ENCODE measurements at regions not wholly inside any gene's neighbourhood (a gene's known extent, or its start where the extent isn't known, plus 50 kb on each side); places are given as distances from the start of the nearest gene placed in this dataset.

DNA sequence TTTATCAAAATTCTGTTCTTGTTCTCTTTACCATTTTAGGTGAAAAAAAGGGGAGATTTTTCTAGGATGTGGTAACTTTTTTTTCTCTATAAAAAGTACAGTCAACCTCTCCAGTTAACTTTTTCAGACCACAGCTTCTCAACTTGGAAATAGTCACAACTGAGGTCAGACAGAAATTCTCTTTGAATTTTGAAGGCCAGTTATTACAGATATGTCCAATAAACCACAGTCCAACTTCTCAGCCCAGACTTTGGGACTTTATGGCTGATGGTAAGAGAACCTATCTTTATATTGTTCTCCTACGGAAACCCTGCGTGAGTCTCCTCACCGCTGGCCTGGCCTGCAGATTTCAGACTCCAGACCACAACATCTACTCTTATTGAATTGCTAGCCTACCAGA lies 176.7 kb downstream of the DACT1 start:
- no peak for DNase-seq (ENCODE audit: low read depth)

DNA sequence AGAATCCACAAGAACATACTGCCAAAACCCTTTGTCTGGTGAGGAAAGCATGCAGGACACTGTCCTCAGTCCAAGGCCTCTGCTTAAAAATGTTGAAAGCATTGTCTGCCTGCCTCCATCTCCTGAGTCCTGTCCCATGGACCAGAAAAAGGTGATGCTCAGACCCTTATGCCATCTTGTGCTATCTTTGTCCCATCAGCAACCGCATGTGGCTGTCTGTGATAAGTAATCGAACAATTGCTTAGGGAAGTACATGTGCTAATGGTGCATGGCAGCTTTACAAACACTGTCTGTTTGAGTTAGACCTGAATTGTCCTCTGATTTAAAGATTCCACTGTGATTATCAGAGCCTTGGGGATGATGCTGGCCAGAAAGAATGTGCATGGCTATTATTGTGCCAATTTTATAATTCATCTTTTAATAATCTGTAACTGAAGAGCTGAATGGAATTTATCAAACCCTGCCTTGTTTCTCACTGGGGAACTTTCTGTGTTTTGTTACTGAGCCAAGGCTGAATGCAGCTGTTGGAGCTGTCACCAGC lies 177.5 kb downstream of the DACT1 start:
- DNase-seq (ENCODE audit: low read depth) = peak; percentile 82

DNA sequence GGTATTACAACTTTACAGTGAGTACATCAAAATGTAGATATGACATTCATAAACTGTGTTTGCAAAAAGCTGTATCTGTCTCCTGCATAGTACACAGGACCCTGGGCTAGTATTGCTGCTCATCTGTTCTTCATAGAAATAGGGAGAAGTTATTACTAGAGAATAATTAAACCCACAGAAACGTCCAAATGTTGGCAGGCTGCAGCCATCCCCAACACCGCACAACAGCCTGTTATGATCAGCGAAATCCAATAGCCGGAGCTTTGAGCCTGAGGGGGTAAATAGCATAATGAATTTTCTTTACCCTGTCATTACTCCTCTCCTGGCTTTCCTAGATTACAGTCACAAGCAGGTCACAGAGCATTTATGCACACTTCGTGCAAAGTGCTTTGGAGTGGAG lies 178.0 kb downstream of the DACT1 start:
- no peak for DNase-seq (ENCODE audit: low read depth)

DNA sequence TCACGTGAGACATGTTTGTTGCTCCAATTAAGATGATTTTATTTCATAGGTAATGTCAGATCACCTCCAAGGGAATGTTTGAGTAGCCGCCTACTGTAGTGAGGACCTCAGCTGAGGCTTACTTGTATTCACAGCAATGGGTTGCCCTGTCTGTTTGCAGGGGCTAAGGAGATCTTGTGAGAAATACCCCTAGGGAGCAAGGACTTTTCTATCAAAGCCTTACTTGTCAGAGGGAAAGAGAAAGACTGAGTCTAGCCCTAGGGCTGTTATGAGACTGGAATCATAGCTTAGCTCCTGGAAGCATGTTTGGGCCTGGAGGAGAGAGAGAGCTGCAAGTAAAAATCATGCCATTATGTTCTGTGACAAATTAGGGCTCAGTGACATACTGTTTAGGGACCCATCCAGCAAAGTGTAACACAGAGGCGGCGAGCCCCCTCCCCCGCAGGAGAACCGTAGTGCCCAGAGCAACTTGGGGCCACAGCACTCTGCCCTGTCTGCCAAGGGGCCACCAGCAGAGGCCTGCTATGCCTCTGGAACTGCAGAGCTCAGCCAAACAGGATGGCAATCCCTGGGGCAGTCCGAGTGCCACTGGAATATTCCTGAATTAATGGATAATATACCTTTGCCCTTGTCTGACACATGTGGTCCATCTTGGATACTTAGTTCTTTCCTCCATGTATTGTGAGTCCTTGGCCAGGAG lies 178.8 kb downstream of the DACT1 start:
- no peak for DNase-seq (ENCODE audit: low read depth)

DNA sequence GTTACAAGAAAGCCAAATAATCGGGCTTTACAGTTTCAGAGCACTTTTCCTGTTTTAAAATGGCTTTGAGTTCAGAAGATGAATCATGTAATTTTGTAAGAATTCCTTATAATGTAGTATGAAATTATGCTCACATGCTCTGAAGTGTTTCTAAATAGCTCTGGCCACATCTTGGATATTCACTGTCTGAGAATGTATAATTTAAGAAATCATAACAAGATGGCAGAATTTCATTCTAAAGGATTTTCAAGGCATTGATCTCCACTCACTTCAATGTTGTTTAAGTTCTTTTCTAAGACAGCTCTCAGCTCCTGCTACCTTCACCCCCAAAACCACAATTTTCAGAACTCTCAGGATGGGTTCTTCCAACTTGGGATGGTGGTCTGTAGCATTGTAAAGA lies 180.1 kb downstream of the DACT1 start:
- peak; percentile 66 for DNase-seq (ENCODE audit: low read depth)

DNA sequence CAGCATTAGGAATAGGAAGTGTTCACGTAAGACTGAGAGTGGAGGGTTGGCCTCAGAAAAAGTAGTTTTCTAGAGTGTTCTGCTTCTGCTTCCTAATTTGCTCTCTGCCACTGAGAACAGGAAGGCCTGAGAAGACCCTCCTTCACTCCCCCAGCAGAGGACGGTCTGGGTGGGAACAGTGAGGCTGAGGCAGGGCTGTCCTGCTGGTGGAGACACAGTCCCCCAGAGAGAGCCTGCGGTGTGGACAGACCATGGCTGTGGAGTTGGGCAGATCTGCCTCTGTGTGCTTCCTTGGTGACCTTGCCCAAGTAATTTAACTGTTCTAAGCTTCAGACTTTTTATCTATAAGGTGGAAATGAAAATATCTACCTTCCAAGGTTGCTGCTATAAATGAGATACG lies 182.3 kb downstream of the DACT1 start:
- no peak for DNase-seq (ENCODE audit: low read depth)

DNA sequence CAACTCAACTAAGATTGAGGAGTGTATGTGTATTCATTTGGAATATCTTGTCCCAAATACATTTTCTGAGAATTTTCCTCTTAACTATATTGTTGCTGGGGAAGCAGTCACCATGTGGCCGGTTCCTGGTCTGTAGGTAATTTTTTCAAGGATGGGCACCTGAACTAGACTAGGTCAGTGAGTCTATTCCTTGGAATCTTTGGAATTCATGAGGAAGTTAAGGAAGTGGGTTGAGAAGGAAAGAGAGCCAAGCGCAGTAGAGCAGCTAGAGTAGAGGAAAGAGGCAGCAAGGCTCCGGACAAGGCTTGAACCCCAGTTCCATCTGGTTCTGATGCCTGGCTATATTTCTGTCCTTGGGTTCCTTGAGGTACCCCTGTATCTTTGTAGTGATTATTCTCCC lies 183.7 kb downstream of the DACT1 start:
- no peak for DNase-seq (ENCODE audit: low read depth)

DNA sequence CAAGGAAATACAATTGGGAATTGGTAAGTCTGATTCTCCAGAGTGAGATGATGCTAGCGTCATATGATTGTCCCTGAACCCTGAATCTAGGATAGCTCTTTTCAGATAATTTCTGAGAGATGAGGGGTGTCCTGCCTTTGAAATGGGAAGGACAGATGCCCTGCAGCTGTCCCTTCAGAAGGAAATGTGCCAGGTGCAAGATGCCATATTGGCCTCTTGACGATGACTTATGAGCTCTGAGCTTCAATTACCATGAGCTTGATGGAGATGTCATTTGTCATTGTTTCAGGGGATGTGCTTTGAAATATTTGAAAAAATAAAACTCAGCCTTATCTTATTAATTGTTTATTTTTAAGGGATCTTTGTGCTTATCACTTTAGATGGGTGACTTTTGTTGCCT lies 185.1 kb downstream of the DACT1 start:
- no peak for DNase-seq (ENCODE audit: low read depth)

DNA sequence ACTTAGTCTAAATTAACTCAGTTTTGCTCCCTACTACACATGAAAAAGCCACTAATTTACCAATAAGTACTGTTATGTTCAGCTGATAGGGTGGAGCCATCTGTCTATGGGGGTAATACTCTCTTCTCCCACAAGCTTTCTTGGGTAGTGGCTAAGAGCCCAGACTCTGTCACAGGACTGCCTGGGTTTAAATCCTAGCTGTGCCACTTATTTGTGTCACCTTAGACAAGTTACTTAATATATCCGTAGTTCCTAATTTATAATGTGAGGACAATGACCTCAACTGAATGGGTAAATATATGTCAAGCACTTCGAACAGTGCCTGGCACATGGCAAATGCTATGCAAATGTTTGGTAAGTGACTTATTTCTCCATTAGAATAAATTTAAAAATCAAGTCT lies 185.6 kb downstream of the DACT1 start:
- DNase-seq (ENCODE audit: low read depth) = no peak

DNA sequence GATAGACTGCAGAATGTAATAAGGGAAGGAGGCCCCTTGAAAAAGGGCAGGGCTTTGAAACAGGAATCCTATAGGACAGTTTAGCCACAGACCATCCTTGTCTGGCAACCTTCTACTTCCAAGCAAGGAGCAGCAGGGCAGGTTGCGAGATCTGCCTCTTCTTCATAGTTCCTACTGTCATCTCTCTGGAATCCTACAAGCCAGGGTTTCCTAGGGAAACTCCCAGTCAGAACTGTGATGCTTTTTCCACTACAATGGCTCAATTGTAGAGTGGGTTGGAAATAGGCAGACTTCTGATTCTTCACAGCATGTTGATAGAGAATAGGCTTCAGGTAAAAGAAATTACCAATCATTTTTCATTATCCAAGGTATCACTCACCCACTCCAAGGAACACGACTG lies 186.3 kb downstream of the DACT1 start:
- DNase-seq (ENCODE audit: low read depth) = peak; percentile 45

DNA sequence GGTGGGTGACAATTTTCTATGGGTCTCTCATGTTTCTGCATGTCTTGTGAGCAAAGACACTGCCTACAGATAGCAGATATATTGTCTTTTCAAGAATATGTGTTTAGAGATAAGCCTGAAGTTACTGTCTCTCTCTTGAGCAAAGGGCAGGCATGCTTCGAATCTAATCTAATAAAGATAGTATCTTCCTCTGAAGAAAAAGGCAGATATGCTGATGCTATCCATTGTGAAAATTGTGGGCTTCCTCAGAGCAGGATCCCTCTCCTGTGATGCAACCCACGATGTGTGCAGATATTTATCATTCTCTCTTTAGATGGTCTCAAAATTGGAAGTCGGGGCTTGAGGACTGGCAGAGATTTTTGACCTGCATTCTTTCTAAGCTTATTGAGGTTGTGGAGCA lies 187.0 kb downstream of the DACT1 start:
- DNase-seq (ENCODE audit: low read depth) = no peak

DNA sequence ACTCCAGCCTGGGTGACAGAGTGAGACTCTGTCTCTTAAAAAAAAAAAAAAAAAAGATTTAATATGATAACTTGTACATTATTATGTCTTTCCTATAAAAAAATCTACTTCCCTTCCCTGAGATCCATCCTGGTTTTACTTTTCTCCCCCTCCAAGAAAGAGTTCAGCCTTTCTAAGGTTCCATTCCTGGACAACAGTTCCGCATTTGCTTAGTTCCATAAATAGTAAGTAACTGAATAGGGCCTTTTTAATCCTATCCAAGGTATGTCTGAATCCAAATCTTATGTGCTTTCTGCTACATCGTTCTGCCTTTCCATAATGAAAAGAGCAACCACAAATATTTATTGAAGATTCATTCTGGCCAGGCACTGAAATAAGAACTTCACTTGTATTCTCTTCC lies 187.8 kb downstream of the DACT1 start:
- DNase-seq (ENCODE audit: low read depth) = peak; percentile 22

DNA sequence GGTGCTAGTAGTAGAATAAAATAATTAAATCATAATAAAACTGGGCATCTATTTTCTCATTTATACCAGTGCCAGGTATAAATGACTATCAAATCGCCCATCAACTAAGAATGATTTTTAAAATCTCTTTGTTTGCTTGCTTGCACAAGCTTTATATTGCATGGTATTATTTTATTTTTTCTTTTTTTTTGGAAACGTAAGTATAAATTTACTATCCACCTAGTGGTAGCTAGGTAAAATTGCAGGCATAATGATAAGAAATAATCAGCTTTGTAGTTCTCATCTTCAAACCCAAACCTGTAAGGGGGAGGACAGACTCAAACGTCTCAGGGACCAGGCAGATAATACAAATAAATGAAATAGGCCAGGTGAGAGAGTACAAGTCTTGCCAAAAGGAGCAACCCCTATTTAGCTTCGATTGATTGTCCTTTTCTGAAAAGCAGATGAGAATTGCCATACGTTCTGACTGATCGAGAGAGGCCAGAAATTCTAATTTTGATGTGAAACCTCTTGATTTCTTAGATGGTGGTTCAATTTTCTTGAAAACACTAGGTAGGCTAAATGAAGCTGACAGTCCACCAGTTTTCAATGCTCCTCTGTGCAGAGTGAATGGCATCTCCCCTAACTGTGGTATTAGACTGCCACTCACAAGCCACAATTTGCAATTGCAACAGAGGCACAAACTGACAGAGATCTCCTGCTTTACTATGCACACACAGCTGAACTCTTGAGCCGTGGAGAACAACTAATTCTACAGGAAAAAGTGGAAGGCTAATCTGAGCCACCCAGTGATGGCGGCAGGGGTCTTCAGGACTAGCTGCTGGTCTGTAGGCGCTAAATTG lies 189.3 kb downstream of the DACT1 start:
- DNase-seq (ENCODE audit: low read depth) = no peak

DNA sequence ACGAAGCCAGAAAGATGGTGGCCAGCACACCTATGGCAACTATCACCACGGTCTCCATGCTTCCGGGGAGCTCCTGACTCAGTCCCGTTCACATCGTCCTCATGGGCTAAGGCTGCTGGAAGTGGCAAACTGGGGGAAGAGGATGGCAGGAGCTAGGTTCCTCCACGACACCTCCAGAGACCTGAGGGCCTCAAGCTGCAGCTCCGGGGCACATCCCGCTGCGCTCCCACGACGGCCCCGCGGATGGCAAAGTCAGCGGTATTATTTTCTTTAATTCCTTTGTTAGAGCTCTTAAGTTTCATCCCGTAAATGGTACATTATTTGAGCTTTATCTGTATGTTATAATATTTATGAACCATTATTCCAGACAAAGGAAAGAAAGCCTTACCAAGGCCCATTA lies 190.5 kb downstream of the DACT1 start:
- no peak for DNase-seq (ENCODE audit: low read depth)

DNA sequence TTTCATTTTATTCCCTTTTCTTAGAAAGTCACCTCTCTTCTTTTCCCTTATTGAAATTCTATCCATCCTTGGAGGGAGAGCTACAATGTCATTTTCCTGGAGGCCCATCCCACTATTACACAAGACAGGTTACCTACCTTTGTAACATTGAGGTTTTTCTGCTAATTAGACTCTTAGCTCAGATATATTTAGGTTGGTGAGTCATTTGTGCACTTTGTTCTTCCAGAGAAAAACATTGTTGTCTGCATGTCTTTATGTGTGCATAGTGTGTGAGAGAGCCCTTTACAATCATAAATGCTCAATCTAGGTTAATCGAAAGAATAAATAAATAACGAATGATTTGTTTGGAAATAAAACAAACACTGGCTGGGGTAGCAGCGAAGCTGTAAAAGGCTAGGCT lies 191.8 kb downstream of the DACT1 start:
- no peak for DNase-seq (ENCODE audit: low read depth)

DNA sequence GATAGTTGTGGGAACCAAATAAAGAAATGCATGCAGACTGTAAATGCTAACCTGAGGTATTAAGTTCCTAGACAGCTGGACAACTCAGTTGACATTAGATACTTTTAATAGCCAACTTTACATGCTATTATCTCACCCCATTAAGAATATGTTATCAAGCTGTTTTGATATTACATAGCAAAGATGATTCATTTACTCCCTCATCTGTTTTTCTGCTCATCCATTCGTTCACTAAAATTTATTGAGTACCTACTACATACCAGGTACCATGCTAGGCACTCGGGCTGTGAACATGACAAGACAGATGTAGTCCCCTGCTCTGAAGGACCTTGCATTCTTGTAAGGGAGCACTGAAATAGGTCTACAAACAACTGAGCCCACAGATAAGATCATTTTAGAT lies 192.4 kb downstream of the DACT1 start:
- DNase-seq (ENCODE audit: low read depth) = no peak

DNA sequence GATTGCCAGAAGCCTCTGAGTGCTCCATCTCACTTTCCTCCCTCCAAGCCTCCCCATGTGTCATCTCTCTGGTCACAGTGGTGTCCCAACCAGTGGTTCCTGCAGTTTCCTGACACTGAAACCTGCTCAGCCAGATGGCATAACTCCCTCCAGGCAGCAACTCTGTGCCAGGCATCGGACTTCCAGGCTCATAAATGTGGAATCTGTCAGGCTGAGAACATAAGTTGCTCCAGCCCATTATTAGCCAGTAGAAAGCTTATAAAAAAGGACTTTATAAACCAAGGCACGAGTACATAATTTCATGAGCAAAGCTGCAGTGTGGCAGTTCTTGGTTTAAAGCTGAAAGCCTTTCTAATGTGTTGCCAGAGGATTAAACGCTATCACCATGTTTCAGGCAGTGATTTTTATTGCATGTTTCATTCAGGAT lies 194.3 kb downstream of the DACT1 start:
- peak; percentile 18 for DNase-seq (ENCODE audit: low read depth)

DNA sequence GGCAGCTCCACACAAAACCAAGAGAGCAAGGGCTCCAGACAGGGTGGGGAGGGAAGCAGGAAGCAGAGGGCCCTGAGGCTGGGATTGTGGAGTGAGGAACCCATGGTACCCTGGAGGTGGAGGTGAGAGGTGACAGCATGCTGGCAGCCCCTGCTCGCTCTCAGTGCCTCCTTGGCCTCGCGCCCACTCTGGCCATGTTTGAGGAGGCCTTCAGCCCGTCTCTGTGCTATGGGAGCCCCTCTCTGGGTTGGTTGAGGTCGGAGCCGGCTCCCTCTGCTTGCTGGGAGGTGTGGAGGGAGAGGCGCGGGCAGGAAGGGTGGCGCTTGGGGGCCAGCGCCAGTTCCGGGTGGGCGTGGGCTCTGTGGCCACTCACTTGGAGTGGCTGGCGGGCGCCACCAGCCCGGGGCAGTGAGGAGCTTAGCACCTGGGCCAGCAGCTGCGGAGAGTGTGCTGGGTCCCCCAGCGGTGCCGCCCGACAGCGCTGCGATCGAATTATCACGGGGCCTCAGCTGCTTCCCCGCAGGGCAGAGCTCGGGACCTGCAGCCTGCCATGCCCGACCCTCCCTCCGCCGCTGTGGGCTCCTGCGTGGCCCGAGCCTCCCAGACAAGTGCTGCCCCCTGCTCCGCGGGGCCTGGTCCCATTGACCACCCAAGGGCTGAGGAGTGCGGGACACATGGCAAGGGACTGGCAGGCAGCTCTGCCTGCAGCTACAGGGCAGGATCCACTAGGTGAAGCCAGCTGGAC lies 196.0 kb downstream of the DACT1 start:
- DNase-seq (ENCODE audit: low read depth) = no peak

DNA sequence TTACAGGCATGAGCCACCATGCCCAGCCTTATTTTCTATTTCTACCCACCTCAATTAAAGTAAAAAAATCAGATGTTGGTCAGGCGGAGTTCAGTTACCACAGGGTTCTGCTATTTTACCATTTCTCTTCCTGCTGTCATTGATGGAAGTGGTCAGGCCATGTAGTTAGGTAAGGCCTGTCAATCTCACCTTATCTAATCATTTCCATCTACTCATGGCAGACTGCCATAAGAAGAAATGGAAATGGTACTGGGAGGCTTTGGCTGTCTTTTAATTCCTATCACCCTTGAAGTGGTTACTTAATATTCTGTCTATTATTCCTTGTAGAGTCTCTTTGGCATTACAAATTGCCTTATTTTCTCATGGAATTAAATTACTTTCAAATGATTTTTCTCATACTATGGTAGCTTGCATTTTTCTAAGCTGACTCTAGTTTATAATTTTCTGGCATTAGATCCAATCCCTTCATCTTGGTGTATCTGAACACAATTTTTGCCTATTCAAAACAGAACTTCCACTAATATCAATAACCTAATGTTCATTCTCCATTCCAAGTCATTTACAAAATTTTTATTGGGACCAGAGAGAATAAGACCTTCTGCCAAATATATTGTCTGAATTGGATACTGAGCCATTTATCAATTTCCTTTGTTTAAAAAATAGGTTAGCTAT lies 198.7 kb downstream of the DACT1 start:
- no peak for DNase-seq (ENCODE audit: low read depth)

DNA sequence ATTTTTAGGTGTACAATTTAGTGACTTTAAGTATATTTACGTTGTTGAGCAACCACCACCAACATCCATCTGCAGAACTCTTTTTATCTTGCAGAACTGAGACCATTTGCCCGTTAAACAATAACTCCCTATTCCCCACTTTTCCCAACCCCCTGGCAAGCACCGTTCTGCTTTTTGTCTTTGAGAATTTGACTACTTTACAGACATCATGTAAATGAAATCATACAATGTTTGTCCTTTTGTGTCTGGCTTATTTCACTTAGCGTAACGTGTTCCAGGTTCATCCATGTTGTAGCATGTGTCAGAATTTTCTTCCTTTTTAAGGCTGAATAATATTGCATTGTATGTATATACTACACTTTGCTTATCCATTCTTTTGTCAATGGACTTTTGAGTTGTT lies 201.5 kb downstream of the DACT1 start:
- DNase-seq (ENCODE audit: low read depth) = no peak

DNA sequence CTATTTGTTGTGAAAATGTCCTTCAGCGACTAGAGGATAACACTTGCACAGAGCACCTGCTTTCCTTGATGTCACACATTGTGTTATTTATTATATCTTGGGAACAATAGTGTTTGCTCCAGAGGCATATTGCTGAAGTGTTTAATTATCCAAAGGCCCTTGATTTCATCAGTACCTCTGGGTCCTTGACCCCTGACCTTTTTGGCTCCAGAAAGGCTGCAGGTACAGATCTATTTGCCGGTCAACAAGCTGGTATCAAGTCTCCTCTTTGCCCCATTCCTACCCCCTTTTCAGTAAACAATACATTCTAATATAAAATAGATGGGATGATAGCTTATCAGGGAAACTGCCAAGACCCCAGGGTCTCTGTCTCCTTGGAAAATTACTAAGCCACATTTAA lies 206.8 kb downstream of the DACT1 start:
- DNase-seq (ENCODE audit: low read depth) = no peak

All from EH (cell line).